GM12892 (cell line): ENCODE measurements at regions not wholly inside any gene's neighbourhood (a gene's known extent, or its start where the extent isn't known, plus 50 kb on each side); places are given as distances from the start of the nearest gene placed in this dataset.

Source experiments
- POLR2A ChIP-seq: IDR thresholded peaks from 2 replicates; pipeline ENCODE4 v1.6.1; 2011; ENCODE audit warnings: low read depth, low read length, control low read depth
- POLR2AphosphoS5 ChIP-seq: IDR thresholded peaks from 2 replicates; pipeline ENCODE4 v1.6.1; 2011; ENCODE audit warnings: low read depth, low read length, control low read depth

DNA sequence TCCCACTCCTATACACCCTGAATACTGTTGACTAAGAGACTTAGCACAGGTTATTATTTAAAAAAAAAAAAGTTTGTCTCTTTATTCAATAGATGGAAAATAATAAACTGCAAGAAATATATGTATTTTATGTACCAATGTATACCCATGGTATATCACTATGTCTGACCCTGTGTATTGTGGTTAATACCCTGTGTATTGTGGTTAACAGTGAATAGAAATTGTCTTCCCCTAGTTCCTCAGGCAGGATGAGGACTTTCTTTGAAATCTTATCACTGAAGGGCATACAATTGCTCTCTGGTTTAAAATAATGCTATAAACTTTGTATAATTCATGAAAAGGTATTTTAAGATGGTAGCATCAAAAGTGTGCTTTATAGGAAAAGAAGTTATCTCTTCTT is 80.0 kb upstream of the TMEM106B start:
- no peak for TF ChIP-seq POLR2AphosphoS5
- TF ChIP-seq POLR2A, result no peak
